GM04504 (cell line): ENCODE measurements at regions not wholly inside any gene's neighbourhood (a gene's known extent, or its start where the extent isn't known, plus 50 kb on each side); places are given as distances from the start of the nearest gene placed in this dataset.

Source experiments
- DNase-seq: peaks from one replicate; pipeline ENCODE4 v3.0.0-alpha.2; 2012; ENCODE audit warnings: low read depth

DNA sequence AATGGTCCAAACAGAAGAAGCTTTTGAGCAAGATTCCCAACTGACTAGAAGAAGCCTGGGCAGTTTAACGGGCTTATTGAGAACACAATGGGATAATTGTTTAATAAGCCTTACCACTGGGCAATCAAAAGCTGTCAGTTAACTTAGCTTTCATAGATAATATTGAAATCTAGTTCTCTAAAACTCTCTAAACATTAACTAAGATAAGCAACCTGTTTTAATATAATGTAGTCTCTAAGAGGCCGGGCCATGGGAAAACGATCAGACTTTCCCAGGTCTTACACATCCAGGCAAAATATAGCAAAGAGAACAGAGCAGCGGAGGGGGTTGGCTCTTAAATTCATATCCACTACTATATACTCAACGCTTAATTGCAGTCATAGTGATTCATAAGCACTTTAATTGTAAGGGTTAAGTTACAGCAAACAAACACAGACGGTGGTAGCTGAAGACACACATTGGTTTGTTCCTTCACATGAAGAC, 128.0 kb upstream of the FAM83B start:
- DNase-seq = no peak

DNA sequence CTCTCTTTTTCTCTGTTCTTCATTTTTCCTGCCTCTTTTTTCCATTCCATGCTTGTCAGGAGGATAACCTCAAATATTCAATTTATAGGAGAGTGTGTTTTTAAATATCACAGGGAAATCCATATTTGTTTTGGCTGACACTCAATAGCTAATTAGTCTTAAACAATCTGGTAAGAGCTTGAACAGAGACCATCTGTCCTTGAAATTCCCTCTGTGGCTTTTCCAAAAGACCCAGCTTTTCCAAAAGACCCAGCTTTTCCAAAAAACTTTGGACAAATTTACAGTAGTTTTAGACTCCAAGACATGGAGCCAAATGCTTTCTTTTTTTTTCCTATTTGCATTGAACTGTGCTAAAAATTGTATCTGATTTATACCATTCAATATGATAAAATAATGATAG, 127.4 kb upstream of the FAM83B start:
- no peak for DNase-seq

DNA sequence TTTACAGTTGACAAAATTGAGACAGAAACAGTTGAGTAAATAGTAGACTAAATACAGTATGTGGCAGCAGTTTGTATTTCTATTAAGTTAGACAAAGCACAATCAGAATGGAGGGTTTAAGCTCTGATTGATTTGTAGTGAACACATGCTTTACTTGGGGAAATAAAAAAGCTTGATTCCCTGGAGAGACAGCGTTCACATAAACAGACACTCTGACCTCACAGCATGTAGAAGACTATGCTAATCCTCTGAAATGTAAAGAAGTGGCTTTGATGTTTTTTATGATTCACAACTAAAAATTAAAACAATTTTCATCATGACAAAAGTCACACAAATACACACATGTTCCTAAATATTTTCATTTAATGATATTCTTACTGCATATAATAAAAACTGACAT, 126.9 kb upstream of the FAM83B start:
- no peak for DNase-seq

DNA sequence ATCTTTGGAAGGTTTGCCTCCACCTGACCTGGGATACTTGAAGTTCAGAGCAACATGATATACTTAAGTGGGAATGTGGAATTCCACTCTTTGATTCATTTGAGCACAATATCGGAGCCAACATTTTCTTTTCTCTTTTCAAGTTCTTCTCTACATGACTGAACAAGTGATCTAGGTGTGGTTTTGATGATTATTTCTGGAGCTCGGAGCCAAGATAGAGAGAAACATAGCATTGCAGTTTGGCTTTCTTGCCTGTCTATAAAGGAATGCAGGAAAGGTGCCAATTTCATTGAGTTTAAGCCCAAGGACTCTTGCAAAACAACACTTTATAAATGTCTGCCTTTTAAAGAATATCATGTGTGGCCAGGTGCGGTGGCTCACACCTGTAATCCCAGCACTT, 124.2 kb upstream of the FAM83B start:
- no peak for DNase-seq

DNA sequence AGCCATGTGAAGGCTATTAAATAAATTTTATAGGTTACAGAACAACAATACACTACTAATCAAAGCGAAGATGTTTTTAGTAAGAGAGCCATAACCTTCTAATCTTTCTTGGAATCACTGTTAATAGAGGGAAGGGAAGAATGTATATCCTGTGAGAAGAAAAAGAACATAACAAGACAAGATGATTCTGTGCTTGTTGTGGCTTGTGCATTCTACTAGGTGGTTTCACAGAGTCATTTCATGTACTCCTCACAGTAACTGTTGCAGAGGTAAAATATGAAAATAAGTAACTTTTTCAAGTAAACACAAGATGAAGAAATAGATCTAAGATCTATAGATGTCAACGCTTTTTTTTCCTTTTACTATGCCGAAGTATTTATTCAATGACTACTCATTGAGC, 116.9 kb upstream of the FAM83B start:
- DNase-seq = no peak

DNA sequence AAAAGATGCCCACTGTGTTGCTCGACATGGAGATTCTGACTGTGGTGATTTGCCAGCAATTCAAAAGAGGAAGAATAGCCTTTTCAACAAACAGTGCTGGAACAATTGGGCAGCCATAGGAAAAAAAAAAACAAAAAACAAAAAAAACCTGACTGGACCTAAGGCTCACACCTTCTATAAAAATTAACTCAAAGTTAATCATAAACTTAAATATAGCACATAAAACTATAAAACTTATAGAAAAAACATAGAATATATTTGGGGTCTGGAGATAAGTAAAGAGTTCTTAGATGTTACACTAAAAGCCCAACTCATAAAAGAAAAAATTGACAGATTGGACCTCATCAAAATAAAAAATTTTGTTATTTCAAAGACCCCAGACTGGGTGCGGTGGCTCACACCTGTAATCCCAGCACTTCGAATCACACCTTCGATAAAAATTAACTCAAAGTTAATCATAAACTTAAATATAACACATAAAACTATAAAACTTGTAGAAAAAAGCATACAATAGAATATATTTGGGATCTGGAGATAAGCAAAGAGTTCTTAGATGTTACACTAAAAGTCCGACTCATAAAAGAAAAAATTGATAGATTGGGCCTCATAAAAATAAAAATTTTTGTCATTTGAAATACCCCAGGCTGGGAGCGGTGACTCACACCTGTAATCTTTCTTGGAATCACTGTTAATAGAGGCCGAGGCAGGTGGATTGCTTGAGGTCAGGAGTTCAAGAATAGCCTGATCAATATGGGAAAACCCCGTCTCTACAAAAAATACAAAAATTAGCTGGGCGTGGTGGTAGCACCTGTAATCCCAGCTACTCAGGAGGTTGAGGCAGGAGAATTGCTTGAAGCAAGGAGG, 115.6 kb upstream of the FAM83B start:
- no peak for DNase-seq

DNA sequence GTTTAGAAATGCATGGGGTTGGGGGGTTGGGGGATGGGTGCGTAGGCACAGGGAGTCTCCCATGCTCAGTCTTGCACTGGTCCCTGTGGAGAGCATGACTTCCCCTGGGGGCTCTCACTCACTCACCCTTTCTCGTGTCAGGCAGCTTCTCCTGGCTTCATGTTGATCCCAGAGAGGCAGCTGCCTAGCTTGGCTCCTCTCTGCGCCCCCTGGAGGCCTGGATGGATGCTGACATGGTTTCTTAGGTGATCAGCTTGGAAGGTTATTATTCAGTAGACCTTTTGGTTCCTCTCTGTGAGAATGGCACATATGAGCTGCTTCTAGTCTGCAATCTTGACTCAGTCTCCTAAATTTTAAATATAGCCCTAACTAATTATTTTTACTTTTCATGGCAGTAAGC, 109.3 kb upstream of the FAM83B start:
- no peak for DNase-seq

DNA sequence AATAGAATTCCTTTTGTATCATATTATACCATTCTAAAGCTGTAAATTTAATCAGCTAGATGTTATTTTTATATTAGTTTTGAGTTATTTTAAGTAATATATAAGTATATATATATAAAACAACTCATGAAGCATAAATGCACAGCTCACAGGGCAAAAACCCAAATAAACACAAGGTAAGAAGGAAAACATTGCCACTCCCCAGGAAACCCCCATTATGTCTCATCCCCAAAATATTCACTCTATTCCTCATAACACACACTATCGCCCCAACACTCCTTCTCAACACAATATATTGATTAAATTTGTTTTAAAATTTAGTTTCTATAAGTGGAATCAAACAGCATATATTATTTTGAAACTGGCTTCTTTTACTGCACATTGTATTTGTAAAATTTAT, 98.6 kb upstream of the FAM83B start:
- no peak for DNase-seq

DNA sequence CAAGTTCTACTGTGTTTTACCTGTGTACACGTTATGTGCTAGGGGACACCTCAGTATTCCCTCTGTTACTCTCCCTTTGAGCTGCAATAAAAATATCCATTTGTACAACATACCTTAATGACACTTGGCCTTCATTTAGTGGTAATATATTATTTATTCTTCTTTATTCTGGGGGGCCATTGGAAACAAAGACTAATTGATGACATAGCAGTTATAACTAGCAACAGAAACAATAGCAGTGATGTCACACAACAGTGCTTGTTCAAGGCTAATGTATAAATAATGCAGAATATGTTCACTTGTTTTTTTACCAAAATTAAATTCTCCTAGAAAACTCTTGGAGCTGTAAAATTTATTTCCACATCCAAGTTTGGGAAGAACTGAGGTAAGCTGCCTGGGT, 92.2 kb upstream of the FAM83B start:
- no peak for DNase-seq

DNA sequence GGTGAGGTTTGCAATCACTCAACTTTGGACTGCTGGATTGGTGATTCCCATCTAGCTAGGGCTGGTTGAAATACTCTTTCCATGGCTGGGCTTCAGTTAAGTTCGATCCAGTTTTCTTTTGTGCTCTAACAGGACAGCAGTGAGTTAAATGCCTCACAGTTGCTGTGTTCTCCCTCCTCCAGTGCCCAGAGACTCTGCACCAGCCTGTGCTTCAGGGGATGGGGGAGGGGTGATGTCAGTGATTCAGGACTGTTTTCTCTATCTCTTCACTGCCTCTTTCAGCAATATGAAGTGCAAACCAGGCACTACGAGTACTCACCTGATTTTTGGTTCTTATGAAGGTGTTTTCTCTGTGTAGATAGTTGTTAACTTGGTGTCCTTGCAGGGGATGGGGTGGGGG, 88.2 kb upstream of the FAM83B start:
- no peak for DNase-seq

DNA sequence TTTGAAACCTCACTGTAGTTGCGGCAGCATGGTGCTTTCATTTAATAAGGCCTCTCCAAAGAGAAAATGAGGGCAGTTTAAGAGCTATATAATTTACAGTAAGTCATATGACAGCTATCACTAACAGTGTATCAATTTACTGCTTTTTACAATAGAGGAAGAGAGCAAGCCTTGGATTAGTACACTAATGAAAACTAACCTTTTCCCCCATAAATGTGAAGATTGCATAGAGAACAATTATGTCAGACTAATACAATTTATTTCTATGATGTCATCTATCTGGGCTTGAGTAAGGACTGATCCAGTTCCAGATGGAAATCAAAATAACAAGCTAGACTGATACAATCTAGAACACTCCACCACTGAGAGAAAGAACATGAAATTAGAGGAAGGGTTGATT, 78.1 kb upstream of the FAM83B start:
- no peak for DNase-seq

DNA sequence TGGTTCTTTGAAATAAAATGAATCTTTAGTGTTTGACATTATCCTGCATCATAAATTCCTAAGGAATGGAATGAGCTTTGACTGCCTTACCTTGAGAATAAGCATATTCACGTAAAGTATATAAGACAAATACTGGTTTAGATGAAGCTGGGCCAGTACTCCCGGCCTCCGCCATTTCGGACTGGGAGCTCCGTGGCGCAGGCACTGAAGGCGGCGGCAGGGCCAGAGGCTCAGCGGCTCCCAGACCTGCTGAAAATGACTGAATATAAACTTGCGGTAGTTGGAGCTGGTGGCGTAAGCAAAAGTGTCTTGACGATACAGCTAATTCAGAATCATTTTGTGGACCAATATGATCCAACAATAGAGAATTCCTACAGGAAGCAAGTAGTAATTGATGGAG, 76.2 kb upstream of the FAM83B start:
- no peak for DNase-seq

DNA sequence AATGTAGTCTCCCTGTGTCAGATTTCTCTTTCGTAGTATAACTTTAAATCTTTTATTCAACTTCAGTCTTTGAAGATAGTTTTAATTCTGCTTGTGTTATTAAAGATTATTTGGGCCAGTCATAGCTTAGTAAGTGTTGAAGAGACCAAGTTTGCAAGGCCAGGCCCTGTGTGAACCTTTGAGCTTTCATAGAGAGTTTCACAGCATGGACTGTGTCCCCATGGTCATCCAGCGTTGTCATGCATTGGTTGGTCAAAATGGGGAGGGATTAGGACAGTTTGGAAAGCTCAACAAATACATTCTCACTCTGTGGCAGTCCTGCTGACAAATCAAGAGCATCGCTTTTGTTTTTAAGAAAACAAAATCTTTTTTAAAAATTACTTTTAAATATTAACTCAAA, 74.6 kb upstream of the FAM83B start:
- DNase-seq = no peak

DNA sequence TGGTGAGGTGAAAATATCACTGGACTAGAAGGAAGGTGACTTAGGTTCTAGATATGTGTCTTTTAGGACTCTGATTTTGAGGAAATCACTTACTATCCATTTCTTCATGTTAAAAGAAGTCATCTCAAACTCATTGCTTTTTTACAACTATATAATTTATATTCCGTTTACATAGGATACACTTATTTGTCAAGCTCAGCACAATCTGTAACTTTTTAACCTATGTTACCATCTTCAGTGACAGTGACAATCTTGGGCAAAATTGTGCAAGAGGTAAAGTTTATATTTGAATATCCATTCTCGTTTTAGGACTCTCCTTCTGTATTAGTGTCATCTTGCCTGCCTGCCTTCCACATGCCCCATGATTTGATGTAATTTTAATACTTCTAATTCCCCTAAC, 74.0 kb upstream of the FAM83B start:
- no peak for DNase-seq

DNA sequence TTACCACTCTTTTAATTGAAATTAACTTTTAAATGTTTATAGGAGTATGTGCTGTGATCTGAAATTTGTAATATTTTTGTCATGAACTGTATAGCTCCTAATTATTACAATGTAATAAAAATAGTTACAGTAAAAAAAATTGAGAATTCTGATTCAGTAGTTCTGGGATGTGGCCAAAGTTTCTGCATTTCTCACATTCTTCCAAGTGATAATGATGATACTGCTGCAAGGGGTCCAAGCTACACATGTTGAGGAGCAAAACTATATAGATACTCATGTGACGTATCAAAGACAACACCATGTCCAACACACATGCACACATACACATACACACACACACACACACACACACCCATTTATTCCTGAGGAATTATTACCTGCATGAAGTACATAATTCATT, 71.0 kb upstream of the FAM83B start:
- DNase-seq = no peak

DNA sequence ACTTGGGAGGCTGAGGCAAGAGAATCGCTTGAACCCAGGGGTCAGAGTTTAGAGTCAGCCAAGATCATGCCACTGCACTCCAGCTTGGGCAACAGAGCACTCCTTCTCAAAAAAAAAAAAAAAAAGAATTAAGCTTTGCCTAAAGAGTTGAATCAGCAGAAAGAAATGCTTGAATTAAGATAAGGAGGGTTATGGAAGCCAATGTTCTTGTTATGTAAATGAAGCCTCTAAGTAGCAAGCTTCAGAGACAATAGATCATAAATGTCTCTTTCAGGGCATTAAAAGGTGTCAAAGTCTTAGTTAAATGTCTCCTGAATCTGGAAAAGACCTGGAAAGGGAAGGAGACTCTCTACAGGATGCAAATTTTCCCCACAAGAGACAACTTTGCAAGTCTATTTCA, 69.7 kb upstream of the FAM83B start:
- DNase-seq = no peak

DNA sequence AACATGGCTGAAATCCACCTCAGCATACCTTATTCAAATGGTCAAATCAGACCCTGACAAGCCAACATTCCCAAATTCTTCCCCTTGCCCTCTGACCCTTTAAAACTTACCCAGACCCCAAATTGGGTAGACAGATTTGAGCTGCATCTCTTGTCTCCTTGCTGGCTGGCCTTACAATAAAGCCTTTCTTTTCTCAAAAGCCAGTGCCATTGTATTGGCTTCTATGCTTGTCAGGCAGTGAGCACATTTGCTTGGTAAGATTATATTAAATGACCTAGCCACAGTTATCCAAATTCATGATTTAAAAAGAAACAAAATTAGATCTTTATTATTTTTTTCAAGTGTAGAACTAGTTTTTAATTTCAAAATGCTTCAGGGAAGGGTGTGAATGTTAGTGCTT, 67.8 kb upstream of the FAM83B start:
- DNase-seq = no peak

DNA sequence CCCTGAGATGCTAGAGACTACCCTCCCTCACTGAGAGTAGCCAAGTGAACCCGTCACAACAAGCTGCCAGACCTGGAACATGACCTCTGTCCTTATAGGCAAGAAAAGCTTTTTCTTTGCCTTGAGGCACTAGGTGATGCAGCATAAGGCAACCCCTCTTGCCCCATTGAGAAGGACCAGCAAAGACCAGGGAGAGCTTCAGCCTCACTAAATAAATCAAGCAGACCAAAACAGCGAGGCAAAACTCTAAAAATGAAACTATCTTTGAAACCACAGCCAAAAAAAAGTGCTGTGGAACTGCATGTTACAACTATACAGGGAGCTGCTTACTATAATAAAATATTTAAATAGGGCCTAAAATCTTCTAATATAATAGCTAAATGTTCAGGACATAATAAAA, 62.6 kb upstream of the FAM83B start:
- DNase-seq = no peak

DNA sequence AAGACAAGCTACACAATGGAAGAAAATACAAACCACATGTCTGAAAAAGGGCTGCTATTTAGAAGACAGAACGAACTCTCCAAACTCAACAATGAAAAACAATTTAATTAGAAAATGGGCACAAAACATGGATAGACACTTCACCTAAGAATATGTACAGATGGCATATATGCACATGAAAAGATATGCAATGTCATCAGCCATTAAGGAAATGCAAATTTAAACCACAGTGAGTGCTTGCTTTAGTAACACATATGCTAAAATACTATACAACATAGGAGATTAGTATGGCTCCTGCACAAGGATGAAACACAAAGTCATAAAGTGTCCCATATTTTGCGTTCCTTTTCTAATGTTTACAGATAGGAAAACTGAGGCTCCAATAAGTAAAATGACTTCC, 60.4 kb upstream of the FAM83B start:
- no peak for DNase-seq

DNA sequence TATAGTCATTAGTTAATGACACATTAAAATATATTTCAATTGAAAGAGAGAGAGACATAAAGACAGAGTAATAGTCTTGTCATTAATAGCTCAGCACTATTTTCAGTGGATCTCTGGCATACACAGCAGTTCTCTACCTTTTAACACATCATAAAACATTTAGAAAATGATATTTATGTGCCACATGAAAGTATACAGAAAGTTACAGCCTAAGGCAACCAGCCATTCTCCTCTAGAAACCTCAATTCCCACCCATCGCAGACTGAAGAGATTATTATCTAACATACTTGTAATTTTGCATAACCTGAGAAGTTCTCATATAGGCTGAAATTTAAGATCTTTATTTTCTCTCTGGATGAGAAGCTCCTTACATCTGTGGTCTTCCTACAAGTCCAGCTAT, 58.7 kb upstream of the FAM83B start:
- no peak for DNase-seq
